DND-41 (cell line): ENCODE measurements at regions not wholly inside any gene's neighbourhood (a gene's known extent, or its start where the extent isn't known, plus 50 kb on each side); places are given as distances from the start of the nearest gene placed in this dataset.

Experiments
- ATAC-seq: fragments of 200-7000 bp; cut with Tn5 transposase; 3 replicates; pipeline ENCODE4 v1.9.1; 2021; ENCODE audit warnings: low read depth; ENCODE audit not compliant: insufficient read depth
- DNase-seq: peaks from one replicate; pipeline ENCODE4 v3.0.0-alpha.2; 2020
- H2AFZ ChIP-seq: 2 replicates; pipeline ENCODE4 v1.6.0; 2012; ENCODE audit warnings: low read depth, low read length
- H3K27ac ChIP-seq: 2 replicates; pipeline ENCODE4 v1.5.1; 2012; ENCODE audit warnings: low read length, inconsistent platforms
- H3K27me3 ChIP-seq: fragments of 200-600 bp; sonication (generic); 2 replicates; pipeline ENCODE4 v1.6.0; 2012; ENCODE audit warnings: low read length, mild to moderate bottlenecking, inconsistent platforms; ENCODE audit not compliant: insufficient read depth, poor library complexity
- H3K36me3 ChIP-seq: 2 replicates; pipeline ENCODE4 v1.5.1; 2012; ENCODE audit warnings: low read length, inconsistent platforms; ENCODE audit not compliant: insufficient read depth
- H3K4me1 ChIP-seq: 2 replicates; pipeline ENCODE4 v1.5.1; 2012; ENCODE audit warnings: mild to moderate bottlenecking, low read length; ENCODE audit not compliant: insufficient read depth
- H3K4me2 ChIP-seq: 2 replicates; pipeline ENCODE4 v1.6.0; 2012; ENCODE audit warnings: mild to moderate bottlenecking, moderate library complexity, low read length, inconsistent platforms; ENCODE audit not compliant: insufficient read depth
- H3K4me3 ChIP-seq, 2 experiments: fragments of 200-600 bp in 1 of 2; shearing (Covaris generic) in 1 of 2; 2 replicates each; pipeline ENCODE4 v1.5.1; 2012 to 2016; ENCODE audit warnings: inconsistent platforms in 2 of 2, low read length in 2 of 2, mild to moderate bottlenecking in 2 of 2, low read depth in 1 of 2, moderate library complexity in 1 of 2
- H3K79me2 ChIP-seq: 2 replicates; pipeline ENCODE4 v1.6.0; 2012; ENCODE audit warnings: low read length, inconsistent platforms; ENCODE audit not compliant: insufficient read depth
- H3K9ac ChIP-seq: 2 replicates; pipeline ENCODE4 v1.6.0; 2012; ENCODE audit warnings: low read depth, mild to moderate bottlenecking, inconsistent platforms, low read length, moderate library complexity
- H3K9me3 ChIP-seq: 2 replicates; pipeline ENCODE4 v1.5.1; 2012; ENCODE audit warnings: low read length, moderate library complexity, mild to moderate bottlenecking, inconsistent platforms; ENCODE audit not compliant: insufficient read depth, severe bottlenecking
- H4K20me1 ChIP-seq: 2 replicates; pipeline ENCODE4 v1.6.0; 2012; ENCODE audit warnings: low read length; ENCODE audit not compliant: insufficient read depth
- CTCF ChIP-seq: IDR thresholded peaks from 2 replicates; pipeline ENCODE4 v1.5.1; 2012; ENCODE audit warnings: borderline replicate concordance, low read length, moderate library complexity, mild to moderate bottlenecking; ENCODE audit not compliant: poor library complexity, severe bottlenecking; ENCODE audit errors: extremely low read depth
- EZH2 ChIP-seq: IDR thresholded peaks from 3 replicates; pipeline ENCODE4 v1.6.1; 2012; ENCODE audit warnings: borderline replicate concordance, low read depth, mild to moderate bottlenecking, moderate library complexity, low read length, inconsistent platforms; ENCODE audit not compliant: severe bottlenecking

DNA sequence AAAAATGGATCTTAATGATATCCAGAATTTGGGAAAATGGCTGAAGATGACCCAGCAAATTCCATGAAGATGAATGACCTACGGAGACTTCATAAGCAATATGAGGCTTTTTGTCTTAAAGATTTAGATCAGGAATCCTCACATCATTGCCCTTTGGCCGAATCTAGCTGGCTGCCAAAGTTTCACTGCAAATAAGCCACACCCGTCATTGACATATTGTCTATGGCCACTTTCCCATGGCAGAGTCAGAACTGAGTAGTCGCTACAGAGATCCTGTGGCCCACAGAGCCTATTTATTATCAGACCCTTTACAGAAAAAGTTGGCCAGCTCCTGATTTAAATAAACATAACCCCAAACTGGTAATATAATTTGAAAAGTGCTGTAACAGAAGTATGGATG is 307.4 kb upstream of the RARB start:
- Histone ChIP-seq H3K36me3 (no peaks in the 10 kb centered on the region), H3K27me3 (no peaks in the 10 kb centered on the region), H2AFZ (no peak overlapping the region), H3K9me3 (no peaks in the 10 kb centered on the region), H3K4me1 (no peaks in the 10 kb centered on the region), H3K79me2 (no peaks in the 10 kb centered on the region), H3K9ac (no peak overlapping the region), H3K4me2 (no peak overlapping the region), H4K20me1 (no peaks in the 10 kb centered on the region), H3K27ac (no peak overlapping the region), H3K4me3 (no peak overlapping the region)
- no peak for TF ChIP-seq EZH2
- TF ChIP-seq CTCF, result no peak
- DNase-seq, result no peak
- ATAC-seq, result no peak

DNA sequence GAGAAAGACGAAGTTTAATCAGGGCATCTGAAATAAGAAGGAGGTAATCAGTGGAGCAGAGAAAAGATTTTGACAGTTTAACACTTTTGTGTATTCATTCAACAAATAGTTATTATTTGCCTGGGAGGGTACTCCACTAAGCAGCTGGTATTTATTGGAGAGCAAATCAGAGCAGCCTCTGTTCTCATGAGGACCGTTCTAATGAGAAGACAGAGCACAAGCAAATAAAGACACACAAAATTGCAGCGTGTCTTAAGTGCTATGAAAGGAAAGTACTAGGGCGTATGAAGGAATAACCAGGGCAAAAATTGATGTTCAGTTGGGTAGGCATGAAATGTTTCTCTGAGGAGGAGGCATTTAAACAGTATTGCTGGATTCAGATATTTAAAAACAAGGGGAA is 302.9 kb upstream of the RARB start:
- no peak overlapping the region for H3K4me3 ChIP-seq
- H3K36me3 ChIP-seq, result no peaks in the 10 kb centered on the region
- H3K9me3 ChIP-seq, result no peaks in the 10 kb centered on the region
- DNase-seq (no peak), ATAC-seq (no peak)
- no peaks in the 10 kb centered on the region for H3K4me1 ChIP-seq
- H3K27ac ChIP-seq, result no peak overlapping the region
- H3K27me3 ChIP-seq, result no peaks in the 10 kb centered on the region
- no peaks in the 10 kb centered on the region for H3K79me2 ChIP-seq
- TF ChIP-seq CTCF, result no peak
- TF ChIP-seq EZH2, result no peak
- H4K20me1 ChIP-seq, result no peaks in the 10 kb centered on the region
- no peak overlapping the region for H3K4me2 ChIP-seq
- no peak overlapping the region for H3K9ac ChIP-seq
- H2AFZ ChIP-seq, result no peak overlapping the region

DNA sequence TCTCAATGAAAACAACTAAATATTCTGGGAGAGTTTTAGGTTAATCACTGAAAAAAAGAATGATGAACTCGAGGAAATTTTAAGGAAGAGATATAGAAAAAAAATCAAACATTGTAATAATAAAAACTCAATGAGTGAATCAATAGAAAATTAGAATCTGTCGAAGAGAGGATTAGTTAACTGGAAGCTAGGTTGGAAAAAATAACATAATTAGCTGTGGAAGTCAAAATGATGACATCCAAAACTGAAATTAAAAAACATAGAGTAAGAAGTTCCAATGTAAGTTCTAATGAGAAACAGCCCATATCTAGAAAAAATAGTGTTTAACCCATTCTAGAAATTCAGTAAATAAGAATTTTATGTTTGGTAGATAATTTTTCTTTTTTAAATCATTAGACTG is 299.3 kb upstream of the RARB start:
- no peak overlapping the region for H2AFZ ChIP-seq
- no peak overlapping the region for H3K4me2 ChIP-seq
- TF ChIP-seq CTCF, result no peak
- H4K20me1 ChIP-seq, result no peaks in the 10 kb centered on the region
- H3K9ac ChIP-seq, result no peak overlapping the region
- no peak overlapping the region for H3K4me3 ChIP-seq
- H3K27me3 ChIP-seq, result no peaks in the 10 kb centered on the region
- H3K27ac ChIP-seq, result no peak overlapping the region
- DNase-seq, result no peak
- H3K79me2 ChIP-seq, result no peaks in the 10 kb centered on the region
- no peaks in the 10 kb centered on the region for H3K36me3 ChIP-seq
- no peak for ATAC-seq
- H3K9me3 ChIP-seq, result no peaks in the 10 kb centered on the region
- no peaks in the 10 kb centered on the region for H3K4me1 ChIP-seq

GRCh38 chr3:25130724-25131520 is 297.1 kb upstream of the RARB start:
- no peak overlapping the region for H3K4me2 ChIP-seq
- no peak for DNase-seq

More at GRCh38 chr3:25130724-25131520, 297.1 kb upstream of the RARB start:
- Histone ChIP-seq H3K9me3 (no peaks in the 10 kb centered on the region), H3K79me2 (no peaks in the 10 kb centered on the region), H3K4me3 (no peak overlapping the region), H3K9ac (no peak overlapping the region), H3K36me3 (no peaks in the 10 kb centered on the region), H4K20me1 (no peaks in the 10 kb centered on the region), H3K27me3 (no peaks in the 10 kb centered on the region), H2AFZ (no peak overlapping the region), H3K27ac (no peak overlapping the region), H3K4me1 (no peaks in the 10 kb centered on the region)
- TF ChIP-seq EZH2, result no peak
- TF ChIP-seq CTCF, result no peak
- no peak for ATAC-seq
